HG03558 (cell line): ENCODE measurements at regions not wholly inside any gene's neighbourhood (a gene's known extent, or its start where the extent isn't known, plus 50 kb on each side); places are given as distances from the start of the nearest gene placed in this dataset.
"Not testable (repeated sequence)": the region's sequence is repeated elsewhere in the genome, so short reads cannot be mapped to it uniquely, and the experiment has no call there.

Source experiments
- ATAC-seq: cut with Tn5 transposase; IDR thresholded peaks from one replicate; pipeline ENCODE4 v1.9.1; 2021; ENCODE audit warnings: moderate number of reproducible peaks; ENCODE audit not compliant: unreplicated experiment; ENCODE audit errors: extremely low read depth

GRCh38 chr21:35713914-35714313 lies 346.4 kb downstream of the SETD4 start:
- no peak for ATAC-seq

- no peak for ATAC-seq
These were observed 348.7 kb downstream of the SETD4 start for GRCh38 chr21:35711661-35712060.

- no peak for ATAC-seq
These were observed 349.1 kb downstream of the SETD4 start for GRCh38 chr21:35711213-35711612.

GRCh38 chr21:35709990-35710389 lies 350.3 kb downstream of the SETD4 start:
- not testable (repeated sequence) for ATAC-seq

- ATAC-seq = no peak
These were observed 354.4 kb downstream of the SETD4 start for GRCh38 chr21:35705888-35706287.

GRCh38 chr21:35705237-35705887 lies 355.0 kb downstream of the SETD4 start:
- ATAC-seq = no peak

- no peak for ATAC-seq
These were observed 356.6 kb downstream of the SETD4 start for GRCh38 chr21:35703704-35704103.

- ATAC-seq = no peak
These were observed 361.0 kb downstream of the SETD4 start for GRCh38 chr21:35699361-35699760.

GRCh38 chr21:35697321-35697808 lies 363.0 kb downstream of the SETD4 start:
- ATAC-seq = no peak

- no peak for ATAC-seq
These were observed 363.7 kb downstream of the SETD4 start for GRCh38 chr21:35696644-35697043.

GRCh38 chr21:35692311-35692710 lies 368.0 kb downstream of the SETD4 start:
- no peak for ATAC-seq

- ATAC-seq = no peak
These were observed 369.9 kb downstream of the SETD4 start for GRCh38 chr21:35690436-35690835.

GRCh38 chr21:35686156-35686555 lies 374.2 kb downstream of the SETD4 start:
- no peak for ATAC-seq

GRCh38 chr21:35683664-35684304 lies 376.5 kb downstream of the SETD4 start:
- ATAC-seq = no peak

- ATAC-seq = no peak
These were observed 377.3 kb downstream of the SETD4 start for GRCh38 chr21:35682904-35683549.

GRCh38 chr21:35681946-35682345 lies 378.4 kb downstream of the SETD4 start:
- ATAC-seq = no peak

- no peak for ATAC-seq
These were observed 381.2 kb downstream of the SETD4 start for GRCh38 chr21:35679076-35679475.

GRCh38 chr21:35678393-35678792 lies 381.9 kb downstream of the SETD4 start:
- ATAC-seq = no peak

- no peak for ATAC-seq
These were observed 383.0 kb downstream of the SETD4 start for GRCh38 chr21:35677298-35677841.

GRCh38 chr21:35674895-35675470 lies 385.3 kb downstream of the SETD4 start:
- no peak for ATAC-seq
